Daoy (cell line): ENCODE measurements at regions not wholly inside any gene's neighbourhood (a gene's known extent, or its start where the extent isn't known, plus 50 kb on each side); places are given as distances from the start of the nearest gene placed in this dataset.

Experiments used
- DNase-seq: peaks from one replicate; pipeline ENCODE4 v3.0.0-alpha.2; 2015; ENCODE audit warnings: low read depth

GRCh38 chr2:220437938-220438337, 810.5 kb downstream of the SLC4A3 start:
- no peak for DNase-seq

- DNase-seq = no peak
Observed at GRCh38 chr2:220440731-220441130, 813.3 kb downstream of the SLC4A3 start.

- DNase-seq = no peak
Observed at GRCh38 chr2:220441404-220441803, 814.0 kb downstream of the SLC4A3 start.

- DNase-seq = no peak
Observed at GRCh38 chr2:220442012-220442411, 814.6 kb downstream of the SLC4A3 start.

GRCh38 chr2:220445429-220446105, 818.1 kb downstream of the SLC4A3 start:
- no peak for DNase-seq

DNA sequence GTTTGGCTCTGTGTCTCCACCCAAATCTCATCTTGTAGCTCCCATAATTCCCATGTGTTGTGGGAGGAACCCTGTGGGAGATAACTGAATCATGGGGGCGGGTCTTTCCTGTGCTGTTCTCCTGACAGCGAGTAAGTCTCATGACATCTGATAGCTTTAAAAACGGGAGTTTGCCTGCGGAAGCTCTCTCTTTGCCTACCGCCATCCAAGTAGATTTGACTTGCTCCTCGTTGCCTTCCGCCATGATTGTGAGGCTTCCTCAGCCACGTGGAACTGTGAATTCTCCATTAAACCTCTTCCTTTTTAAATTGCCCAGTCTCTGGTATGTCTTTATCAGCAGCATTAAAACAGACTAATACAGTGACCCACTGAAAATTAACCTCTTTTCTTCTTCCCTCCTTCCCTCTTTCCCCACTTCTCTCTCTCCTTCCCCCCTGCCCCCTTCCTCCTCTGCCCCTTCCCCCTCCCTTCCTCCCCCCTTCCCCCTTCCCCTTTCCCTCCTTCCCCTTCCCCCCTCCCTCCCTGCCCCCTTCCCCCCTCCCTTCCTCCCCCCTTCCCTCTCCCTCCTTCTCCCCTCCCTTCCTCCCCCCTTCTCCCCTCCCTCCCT, 818.8 kb downstream of the SLC4A3 start:
- DNase-seq = no peak

- no peak for DNase-seq
Observed at GRCh38 chr2:220450846-220451245, 823.4 kb downstream of the SLC4A3 start.

- DNase-seq = no peak
Observed at GRCh38 chr2:220451438-220451837, 824.0 kb downstream of the SLC4A3 start.

GRCh38 chr2:220452561-220452960, 825.1 kb downstream of the SLC4A3 start:
- no peak for DNase-seq

GRCh38 chr2:220455351-220455990, 828.0 kb downstream of the SLC4A3 start:
- DNase-seq = no peak

GRCh38 chr2:220458051-220458450, 830.6 kb downstream of the SLC4A3 start:
- DNase-seq = no peak

DNA sequence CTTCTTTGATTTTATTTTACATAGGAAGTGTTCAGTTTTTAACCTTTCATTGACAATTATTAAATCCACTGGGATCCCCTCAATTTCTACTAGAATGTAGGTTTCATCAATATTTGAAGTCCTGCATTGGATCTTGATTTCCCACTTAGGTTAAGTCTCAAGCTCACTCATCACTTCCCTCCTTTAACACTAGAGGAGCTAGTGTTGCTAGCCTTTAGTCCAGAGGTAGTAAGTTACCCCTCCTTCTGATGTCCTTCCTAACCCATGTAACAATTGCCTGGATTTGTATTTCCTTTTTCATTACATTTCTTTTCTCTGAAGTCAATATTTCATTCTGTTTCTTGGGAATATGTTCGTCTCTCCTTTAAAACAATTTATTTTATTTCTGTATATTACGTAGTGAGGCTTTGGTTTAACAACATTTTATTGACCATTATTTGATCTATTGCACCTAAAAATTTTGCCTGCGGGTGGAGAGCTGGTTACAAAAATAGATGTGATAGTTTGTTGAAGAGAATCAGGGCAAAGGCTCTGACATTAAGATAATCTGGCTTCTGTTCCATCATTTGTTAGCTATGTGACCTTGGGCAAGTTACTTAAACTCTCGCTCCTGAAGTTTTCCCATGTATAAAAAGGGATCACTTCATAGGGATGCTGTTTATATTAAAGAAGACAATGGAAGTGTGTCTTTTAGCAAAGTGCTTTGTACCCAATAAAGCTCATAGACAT, 833.0 kb downstream of the SLC4A3 start:
- DNase-seq = no peak

DNA sequence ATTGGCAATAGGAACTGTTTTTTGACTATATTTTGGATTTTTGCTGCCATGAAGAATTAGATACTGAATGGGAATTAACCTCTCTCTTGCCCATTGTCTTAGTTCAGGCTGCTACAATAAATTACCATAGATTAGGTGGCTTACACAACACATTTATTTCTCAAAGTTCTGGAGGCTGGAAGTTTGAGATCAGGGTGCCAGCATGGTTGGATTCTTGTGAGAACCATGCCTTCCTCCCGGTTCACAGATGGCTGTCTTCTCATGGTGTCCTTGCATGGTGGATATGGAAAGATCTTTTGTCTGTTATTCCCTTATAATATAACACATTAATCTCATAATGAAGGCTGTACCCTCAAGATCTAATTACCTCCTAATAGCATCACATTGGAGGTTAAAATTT, 836.4 kb downstream of the SLC4A3 start:
- no peak for DNase-seq

- no peak for DNase-seq
Observed at GRCh38 chr2:220465700-220466099, 838.3 kb downstream of the SLC4A3 start.

- no peak for DNase-seq
Observed at GRCh38 chr2:220466251-220466691, 838.8 kb downstream of the SLC4A3 start.

DNA sequence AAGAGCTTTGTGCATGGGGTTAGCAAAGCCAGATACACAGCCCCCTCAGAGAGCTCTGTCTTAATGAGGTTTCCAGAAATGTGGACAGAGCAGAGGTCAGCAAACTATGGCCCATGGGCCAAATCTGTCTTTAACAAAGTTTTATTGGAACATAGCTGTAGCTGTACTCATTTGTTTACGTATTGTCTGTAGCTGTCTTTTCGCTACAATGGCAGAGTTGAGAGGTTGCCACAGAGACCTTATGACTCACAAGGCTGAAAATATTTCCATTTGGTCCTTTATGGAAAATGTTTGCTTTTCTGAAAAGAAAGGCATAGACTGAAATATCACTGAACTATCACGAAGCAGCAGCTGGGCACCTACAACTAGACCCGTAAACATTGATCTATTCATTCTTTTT, 841.8 kb downstream of the SLC4A3 start:
- DNase-seq = peak; percentile 5

DNA sequence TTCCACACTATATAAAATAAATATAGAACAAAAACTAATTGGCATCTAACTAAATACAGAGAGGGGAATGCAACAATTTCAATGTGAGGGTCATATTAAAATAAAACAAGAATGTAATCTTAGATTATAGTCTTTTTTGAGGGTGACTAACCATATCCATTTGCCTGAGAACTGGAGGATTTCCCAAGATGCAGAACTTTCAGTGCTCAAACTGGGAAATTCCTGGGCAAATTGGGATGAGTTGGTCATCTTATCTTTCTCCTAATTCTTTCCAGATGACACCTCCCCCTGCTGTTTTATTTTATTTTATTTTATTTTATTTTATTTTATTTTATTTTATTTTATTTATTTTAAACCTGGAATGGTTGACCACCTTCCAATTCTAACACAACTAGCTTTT, 846.2 kb downstream of the SLC4A3 start:
- DNase-seq = no peak

- no peak for DNase-seq
Observed at GRCh38 chr2:220476877-220477276, 849.4 kb downstream of the SLC4A3 start.

- no peak for DNase-seq
Observed at GRCh38 chr2:220478305-220479058, 851.1 kb downstream of the SLC4A3 start.

DNA sequence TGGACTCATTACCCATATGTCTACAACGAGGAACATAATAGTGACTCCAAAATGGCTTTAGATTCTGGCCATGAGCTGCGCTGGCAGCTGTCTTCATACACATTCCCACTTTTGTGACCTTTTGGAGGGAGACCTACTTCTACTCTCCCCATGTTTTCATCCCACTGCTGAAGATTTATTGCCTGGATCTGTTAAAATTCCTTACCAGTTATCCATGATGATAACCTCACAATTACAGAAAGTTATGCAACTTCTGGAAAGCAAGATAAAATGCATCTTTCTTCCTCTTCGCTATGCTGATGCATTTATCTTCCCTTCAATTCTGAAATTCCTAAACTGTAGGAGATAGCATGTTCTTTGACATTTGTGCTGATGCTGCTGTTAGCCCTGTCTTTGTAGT, 855.3 kb downstream of the SLC4A3 start:
- DNase-seq = no peak

GRCh38 chr2:220489121-220489520, 861.7 kb downstream of the SLC4A3 start:
- no peak for DNase-seq

- no peak for DNase-seq
Observed at GRCh38 chr2:220491670-220492069, 864.2 kb downstream of the SLC4A3 start.
